ENCODE measurements at regions not wholly inside any gene's neighbourhood (a gene's known extent, or its start where the extent isn't known, plus 50 kb on each side); places are given as distances from the start of the nearest gene placed in this dataset.

- no peak for DNase-seq (ENCODE audit: low read depth)
- no peak for TF ChIP-seq CTCF (IDR thresholded peaks at IDR 0.05; ENCODE audit: low read depth, low read length, missing control alignments)
- H3K4me3 ChIP-seq (ENCODE audit: low read depth, low read length), result no peak overlapping the region
Measured at GRCh38 chr3:86815880-86816279, 175.1 kb downstream of the VGLL3 start.

DNA sequence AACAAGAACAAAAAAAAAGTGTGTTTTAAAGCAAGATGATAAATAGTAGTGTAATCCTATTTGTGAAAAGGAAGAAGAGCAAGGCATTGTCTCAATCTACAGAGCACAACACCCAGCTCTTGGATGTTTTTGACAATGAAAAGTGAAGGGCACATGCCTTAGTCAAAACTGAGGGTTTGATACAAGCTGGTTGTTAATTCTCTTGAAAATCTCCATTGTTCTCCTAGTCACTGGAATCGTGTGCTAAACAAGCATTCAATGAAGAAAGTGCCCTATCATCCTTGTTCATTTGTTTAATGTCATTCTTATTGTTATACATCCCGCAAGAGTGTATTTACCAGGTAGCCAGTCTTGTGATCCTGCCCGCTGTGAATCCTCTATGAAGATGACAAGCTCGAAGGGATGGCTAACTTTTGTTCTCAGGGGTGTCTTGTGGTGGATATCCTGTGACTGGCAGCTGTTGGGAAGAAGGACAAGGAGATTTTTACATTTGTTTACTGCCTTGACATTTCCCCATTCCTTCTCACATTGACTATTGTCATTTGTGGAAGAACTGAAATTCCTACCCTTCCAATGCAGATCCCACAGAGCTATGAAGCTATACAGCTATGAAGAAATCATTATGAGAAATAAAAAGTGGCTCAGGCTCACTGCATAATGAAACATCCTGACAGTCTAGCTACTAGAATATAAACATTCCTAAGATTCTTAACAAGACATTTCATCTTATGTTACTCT is 175.9 kb downstream of the VGLL3 start:
- no peak overlapping the region for H3K4me3 ChIP-seq (ENCODE audit: low read depth, low read length)
- DNase-seq (ENCODE audit: low read depth), result no peak
- no peak for TF ChIP-seq CTCF (IDR thresholded peaks at IDR 0.05; ENCODE audit: low read depth, low read length, missing control alignments)

- no peak for TF ChIP-seq CTCF (IDR thresholded peaks at IDR 0.05; ENCODE audit: low read depth, low read length, missing control alignments)
- no peak overlapping the region for H3K4me3 ChIP-seq (ENCODE audit: low read depth, low read length)
Measured at GRCh38 chr3:86814321-86814720, 176.6 kb downstream of the VGLL3 start.

GRCh38 chr3:86801921-86802320 is 189.0 kb downstream of the VGLL3 start:
- no peak overlapping the region for H3K4me3 ChIP-seq (ENCODE audit: low read depth, low read length)
- TF ChIP-seq CTCF (IDR thresholded peaks at IDR 0.05; ENCODE audit: low read depth, low read length, missing control alignments), result no peak
- no peak for DNase-seq (ENCODE audit: low read depth)

More at GRCh38 chr3:86814321-86814720, 176.6 kb downstream of the VGLL3 start:
- no peak for DNase-seq (ENCODE audit: low read depth)

- no peak for TF ChIP-seq CTCF (IDR thresholded peaks at IDR 0.05; ENCODE audit: low read depth, low read length, missing control alignments)
- no peak for DNase-seq (ENCODE audit: low read depth)
- H3K4me3 ChIP-seq (ENCODE audit: low read depth, low read length), result no peak overlapping the region
Measured at GRCh38 chr3:86801066-86801465, 189.9 kb downstream of the VGLL3 start.

- no peak overlapping the region for H3K4me3 ChIP-seq (ENCODE audit: low read depth, low read length)
- TF ChIP-seq CTCF (IDR thresholded peaks at IDR 0.05; ENCODE audit: low read depth, low read length, missing control alignments), result no peak
- DNase-seq (ENCODE audit: low read depth), result no peak
Measured at GRCh38 chr3:86800116-86800515, 190.8 kb downstream of the VGLL3 start.

- no peak for TF ChIP-seq CTCF (IDR thresholded peaks at IDR 0.05; ENCODE audit: low read depth, low read length, missing control alignments)
- no peak overlapping the region for H3K4me3 ChIP-seq (ENCODE audit: low read depth, low read length)
- DNase-seq (ENCODE audit: low read depth), result no peak
Measured at GRCh38 chr3:86797946-86798345, 193.0 kb downstream of the VGLL3 start.

All from GM12864 (cell line).